GM12864 (cell line): ENCODE measurements at regions not wholly inside any gene's neighbourhood (a gene's known extent, or its start where the extent isn't known, plus 50 kb on each side); places are given as distances from the start of the nearest gene placed in this dataset.
"Not testable (repeated sequence)": the region's sequence is repeated elsewhere in the genome, so short reads cannot be mapped to it uniquely, and the experiment has no call there.

Source experiments
- DNase-seq: peaks from one replicate; pipeline ENCODE4 v3.0.0-alpha.2; 2011; ENCODE audit warnings: low read depth
- H3K4me3 ChIP-seq: 2 replicates; pipeline ENCODE4 v1.5.1; 2011; ENCODE audit warnings: mild to moderate bottlenecking, low read depth, low read length, control low read depth
- CTCF ChIP-seq: IDR thresholded peaks from 2 replicates; pipeline ENCODE4 v1.5.1; 2011; ENCODE audit warnings: low read depth, mild to moderate bottlenecking, moderate library complexity, low read length, control low read depth, inconsistent platforms; ENCODE audit errors: missing control alignments

- H3K4me3 ChIP-seq: no peak overlapping the region
- no peak for DNase-seq
- TF ChIP-seq CTCF: no peak
These were observed 72.4 kb downstream of the FH start for GRCh38 chr1:241447031-241447644.

DNA sequence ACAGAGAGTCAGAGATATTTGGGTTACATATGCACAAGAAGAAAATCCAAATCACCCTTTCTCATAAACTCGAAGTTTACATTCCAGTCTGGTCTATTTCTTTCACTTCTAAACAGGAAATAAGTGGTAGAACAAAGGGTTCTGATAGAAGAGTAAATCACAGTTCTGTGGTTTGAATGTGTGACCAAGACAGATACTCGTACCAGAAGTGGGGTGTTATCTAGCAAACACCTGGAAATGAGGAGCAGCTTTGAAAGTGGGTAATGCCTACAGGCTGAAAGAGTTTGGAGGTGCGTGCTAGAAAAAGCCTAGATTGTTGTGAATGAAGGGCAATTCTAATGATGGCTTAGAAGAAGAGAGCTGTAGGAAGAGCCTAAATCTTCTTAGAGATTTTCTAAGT, 74.7 kb downstream of the FH start:
- no peak for DNase-seq
- no peak overlapping the region for H3K4me3 ChIP-seq
- no peak for TF ChIP-seq CTCF

GRCh38 chr1:241443561-241443960, 76.0 kb downstream of the FH start:
- TF ChIP-seq CTCF: no peak
- DNase-seq: no peak

DNA sequence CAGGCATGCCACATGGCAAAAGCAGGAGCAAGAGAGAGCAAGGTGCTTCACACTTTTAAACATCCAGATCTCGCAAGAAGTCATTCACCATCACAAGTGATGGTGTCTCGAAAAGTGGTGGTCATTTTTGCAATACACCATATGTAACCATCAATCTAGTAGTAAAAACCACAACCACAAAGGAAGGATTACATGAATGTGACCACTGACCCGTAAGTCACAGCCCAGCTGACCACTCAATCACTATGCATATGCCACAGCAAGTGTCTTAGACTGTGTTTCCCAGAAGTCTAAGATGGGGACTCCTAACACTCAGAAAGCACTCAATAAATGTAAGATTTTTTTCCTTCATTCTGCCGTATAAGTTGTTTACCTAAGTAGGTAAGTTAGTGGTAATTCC, 76.9 kb downstream of the FH start:
- no peak for DNase-seq
- TF ChIP-seq CTCF: no peak
- no peak overlapping the region for H3K4me3 ChIP-seq

More at GRCh38 chr1:241443561-241443960, 76.0 kb downstream of the FH start:
- no peak overlapping the region for H3K4me3 ChIP-seq

DNA sequence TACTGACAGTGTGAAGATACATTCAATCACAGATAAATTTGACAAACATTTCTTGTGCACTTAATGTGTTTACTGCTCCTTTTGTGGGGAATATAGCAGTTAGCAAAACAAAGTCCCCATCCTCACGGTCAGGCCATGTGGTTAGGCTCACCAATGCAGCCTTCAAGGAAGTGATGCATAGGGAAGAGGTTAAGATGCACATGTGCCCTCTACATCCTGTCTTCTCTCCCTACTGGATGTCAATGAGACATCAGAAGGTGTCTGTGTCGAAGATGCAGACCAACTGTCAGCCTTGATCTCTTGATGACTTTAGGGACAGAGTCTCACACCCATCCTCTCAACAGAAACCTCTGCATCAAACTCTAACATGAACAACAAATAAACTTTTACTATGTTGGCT, 78.7 kb downstream of the FH start:
- no peak for TF ChIP-seq CTCF
- no peak for DNase-seq
- no peak overlapping the region for H3K4me3 ChIP-seq

GRCh38 chr1:241438686-241439085, 80.9 kb downstream of the FH start:
- not testable (repeated sequence) for H3K4me3 ChIP-seq, DNase-seq

DNA sequence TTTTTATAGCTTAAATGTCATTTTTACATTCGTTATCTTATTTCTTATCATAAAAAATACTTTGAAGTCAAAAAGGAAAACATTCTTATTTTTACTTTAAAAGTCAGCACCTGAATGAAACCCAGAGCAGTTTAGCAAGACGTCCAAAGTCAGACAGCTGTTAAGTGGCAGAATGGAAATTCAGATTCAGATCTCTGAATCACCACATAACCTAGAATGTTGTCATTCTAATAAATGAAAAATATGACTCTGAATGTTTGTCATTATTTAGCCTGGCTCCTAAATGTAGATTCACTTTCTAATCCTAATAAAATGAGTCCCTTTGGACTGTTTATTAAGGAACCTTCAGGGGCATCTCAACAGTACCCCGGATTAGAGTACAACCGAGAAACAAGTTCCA, 75.2 kb upstream of the RGS7 start:
- no peak for TF ChIP-seq CTCF
- H3K4me3 ChIP-seq: no peak overlapping the region
- DNase-seq: no peak

DNA sequence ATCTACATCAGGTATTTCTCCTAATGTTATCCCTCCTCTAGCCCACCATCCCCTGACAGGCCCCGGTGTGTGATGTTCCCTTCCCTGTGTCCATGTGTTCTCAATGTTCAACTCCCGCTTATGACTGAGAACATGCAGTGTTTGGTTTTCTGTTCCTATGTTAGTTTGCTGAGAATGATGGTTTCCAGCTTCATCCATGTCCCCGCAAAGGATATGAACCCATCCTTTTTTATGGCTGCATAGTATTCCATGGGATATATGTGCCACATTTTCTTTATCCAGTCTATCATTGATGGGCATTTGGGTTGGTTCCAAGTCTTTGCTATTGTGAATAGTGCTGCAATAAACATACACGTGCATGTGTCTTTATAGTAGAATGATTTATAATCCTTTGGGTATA, 68.1 kb upstream of the RGS7 start:
- H3K4me3 ChIP-seq: not testable (repeated sequence)

More for the DNA sequence above, 68.1 kb upstream of the RGS7 start:
- DNase-seq: not testable (repeated sequence)
